ENCODE measurements at regions not wholly inside any gene's neighbourhood (a gene's known extent, or its start where the extent isn't known, plus 50 kb on each side); places are given as distances from the start of the nearest gene placed in this dataset.

- no peaks in the 10 kb centered on the region for H3K4me1 ChIP-seq (ENCODE audit: control insufficient read depth, extremely low read depth, insufficient read depth, low read length)
- no peaks in the 10 kb centered on the region for H3K36me3 ChIP-seq (ENCODE audit: control insufficient read depth, insufficient read depth, low read length)
- no peak overlapping the region for H3K4me2 ChIP-seq (ENCODE audit: extremely low read depth, insufficient read depth, low read length)
- H2AFZ ChIP-seq (ENCODE audit: low read length) = no peak overlapping the region
- H3K9ac ChIP-seq (ENCODE audit: insufficient read depth, low read length) = no peak overlapping the region
- no peak overlapping the region for H3K27ac ChIP-seq (ENCODE audit: insufficient read depth, low read length)
- no peaks in the 10 kb centered on the region for H3K79me2 ChIP-seq (ENCODE audit: control insufficient read depth, insufficient read depth, low read length)
- no peak for TF ChIP-seq CTCF (conservative IDR thresholded peaks at IDR 0.05 in 1 of 2, IDR thresholded peaks at IDR 0.05 in 1 of 2; ENCODE audit: low read depth in 1 of 2, low read length in 2 of 2)
- TF ChIP-seq EZH2 (IDR thresholded peaks at IDR 0.05; ENCODE audit: low read length, missing control alignments) = no peak
- no peaks in the 10 kb centered on the region for H3K27me3 ChIP-seq (ENCODE audit: control insufficient read depth, insufficient read depth, low read length)
- H3K4me3 ChIP-seq (replicated peaks in 1 of 4; ENCODE audit: control extremely low read depth in 1 of 4, insufficient read depth in 1 of 4, low read depth in 3 of 4, low read length in 4 of 4) = no peak overlapping the region
- no peaks in the 10 kb centered on the region for H3K9me3 ChIP-seq (ENCODE audit: control insufficient read depth, insufficient read depth, low read depth, low read length)
- peak in 1 of 2 donors; percentile 33 for DNase-seq (ENCODE audit: low read depth in 2 of 2)
- no peaks in the 10 kb centered on the region for H4K20me1 ChIP-seq (ENCODE audit: control insufficient read depth, extremely low read depth, insufficient read depth, low read length)
These were observed 515.6 kb downstream of the PPARGC1A start for GRCh38 chr4:23374259-23374658.

DNA sequence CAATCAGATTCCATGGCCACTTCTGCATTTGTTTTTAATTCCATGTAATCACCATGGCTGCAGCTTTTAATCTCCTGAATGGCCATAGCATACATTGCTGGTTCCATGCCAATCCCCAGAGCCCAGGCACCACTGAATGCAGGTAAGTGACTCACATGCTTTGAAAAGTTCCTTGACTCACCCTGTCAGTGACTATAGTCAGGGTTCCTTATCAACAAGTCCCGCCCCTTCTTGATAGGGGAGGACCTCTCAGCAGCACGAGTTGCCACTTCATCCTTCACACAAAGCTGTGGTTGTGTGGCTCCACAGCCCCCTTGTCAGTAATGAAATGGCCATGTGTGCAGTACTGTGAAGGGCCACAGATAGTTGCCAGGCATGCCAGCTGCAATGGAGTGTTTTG is 516.6 kb downstream of the PPARGC1A start:
- peak in 1 of 2 donors; percentile 97 for DNase-seq (ENCODE audit: low read depth in 2 of 2)
- TF ChIP-seq EZH2 (IDR thresholded peaks at IDR 0.05; ENCODE audit: low read length, missing control alignments) (no peak), CTCF (conservative IDR thresholded peaks at IDR 0.05 in 1 of 2, IDR thresholded peaks at IDR 0.05 in 1 of 2; ENCODE audit: low read depth in 1 of 2, low read length in 2 of 2) (no peak)
- H4K20me1 ChIP-seq (ENCODE audit: control insufficient read depth, extremely low read depth, insufficient read depth, low read length) = no peaks in the 10 kb centered on the region
- no peaks in the 10 kb centered on the region for H3K79me2 ChIP-seq (ENCODE audit: control insufficient read depth, insufficient read depth, low read length)
- no peaks in the 10 kb centered on the region for H3K36me3 ChIP-seq (ENCODE audit: control insufficient read depth, insufficient read depth, low read length)
- H3K27ac ChIP-seq (ENCODE audit: insufficient read depth, low read length) = no peak overlapping the region
- H3K4me1 ChIP-seq (ENCODE audit: control insufficient read depth, extremely low read depth, insufficient read depth, low read length) = no peaks in the 10 kb centered on the region
- H3K27me3 ChIP-seq (ENCODE audit: control insufficient read depth, insufficient read depth, low read length) = no peaks in the 10 kb centered on the region
- H3K9me3 ChIP-seq (ENCODE audit: control insufficient read depth, insufficient read depth, low read depth, low read length) = no peaks in the 10 kb centered on the region
- H3K4me2 ChIP-seq (ENCODE audit: extremely low read depth, insufficient read depth, low read length) = no peak overlapping the region
- no peak overlapping the region for H2AFZ ChIP-seq (ENCODE audit: low read length)
- no peak overlapping the region for H3K4me3 ChIP-seq (replicated peaks in 1 of 4; ENCODE audit: control extremely low read depth in 1 of 4, insufficient read depth in 1 of 4, low read depth in 3 of 4, low read length in 4 of 4)
- no peak overlapping the region for H3K9ac ChIP-seq (ENCODE audit: insufficient read depth, low read length)

- no peak for TF ChIP-seq CTCF (conservative IDR thresholded peaks at IDR 0.05 in 1 of 2, IDR thresholded peaks at IDR 0.05 in 1 of 2; ENCODE audit: low read depth in 1 of 2, low read length in 2 of 2)
- TF ChIP-seq EZH2 (IDR thresholded peaks at IDR 0.05; ENCODE audit: low read length, missing control alignments) = no peak
- Histone ChIP-seq H3K9ac (ENCODE audit: insufficient read depth, low read length) (no peak overlapping the region), H3K27ac (ENCODE audit: insufficient read depth, low read length) (no peak overlapping the region), H3K4me3 (replicated peaks in 1 of 4; ENCODE audit: control extremely low read depth in 1 of 4, insufficient read depth in 1 of 4, low read depth in 3 of 4, low read length in 4 of 4) (no peak overlapping the region), H3K36me3 (ENCODE audit: control insufficient read depth, insufficient read depth, low read length) (no peaks in the 10 kb centered on the region), H2AFZ (ENCODE audit: low read length) (no peak overlapping the region), H3K9me3 (ENCODE audit: control insufficient read depth, insufficient read depth, low read depth, low read length) (no peaks in the 10 kb centered on the region), H3K79me2 (ENCODE audit: control insufficient read depth, insufficient read depth, low read length) (no peaks in the 10 kb centered on the region), H3K4me1 (ENCODE audit: control insufficient read depth, extremely low read depth, insufficient read depth, low read length) (no peaks in the 10 kb centered on the region), H4K20me1 (ENCODE audit: control insufficient read depth, extremely low read depth, insufficient read depth, low read length) (no peaks in the 10 kb centered on the region), H3K4me2 (ENCODE audit: extremely low read depth, insufficient read depth, low read length) (no peak overlapping the region), H3K27me3 (ENCODE audit: control insufficient read depth, insufficient read depth, low read length) (no peaks in the 10 kb centered on the region)
- DNase-seq (ENCODE audit: low read depth in 2 of 2) = no peak
These were observed 518.3 kb downstream of the PPARGC1A start for GRCh38 chr4:23371533-23371932.

Measured in fibroblast of lung (primary cell).